Gastroesophageal sphincter (tissue), 4 donors: ENCODE measurements at regions not wholly inside any gene's neighbourhood (a gene's known extent, or its start where the extent isn't known, plus 50 kb on each side); places are given as distances from the start of the nearest gene placed in this dataset.

ENCODE experiments used
- ATAC-seq: fragments of 150-250 bp; one replicate; pipeline ENCODE4 v1.9.1; 2016; ENCODE audit warnings: mild to moderate bottlenecking, moderate library complexity
- H3K27ac ChIP-seq, 4 donors: fragments of 200-600 bp; sonication (generic) in 3 of 4; 1 replicate in 3 of 4; 2 replicates in 1 of 4; pipeline ENCODE4 v1.5.1; 2016 to 2019
- H3K27me3 ChIP-seq: fragments of 200-600 bp; sonication (generic); one replicate; pipeline ENCODE4 v1.5.1; 2019
- H3K36me3 ChIP-seq, 2 donors: fragments of 200-600 bp; sonication (generic); one replicate each; pipeline ENCODE4 v1.5.1; 2019; ENCODE audit warnings: control low read depth in 1 of 2
- H3K4me1 ChIP-seq, 3 donors: fragments of 200-600 bp; sonication (generic); 1 replicate in 2 of 3; 2 replicates in 1 of 3; pipeline ENCODE4 v1.5.1; 2016 to 2019; ENCODE audit warnings: control low read depth in 2 of 3
- H3K4me3 ChIP-seq, 2 donors: fragments of 200-600 bp; sonication (generic); one replicate each; pipeline ENCODE4 v1.5.1; 2019; ENCODE audit warnings: mild to moderate bottlenecking in 1 of 2, moderate library complexity in 1 of 2
- H3K9me3 ChIP-seq, 3 donors: fragments of 200-600 bp; sonication (generic); one replicate each; pipeline ENCODE4 v1.5.1; 2017 to 2019; ENCODE audit warnings: control low read depth in 2 of 3
- EP300 ChIP-seq: sonication (generic); formaldehyde crosslinking; IDR thresholded peaks from one replicate; pipeline ENCODE4 v1.6.1; 2017; ENCODE audit warnings: antibody characterized with exemption, mild to moderate bottlenecking
- POLR2A ChIP-seq, 2 donors: fragments of 450-650 bp; IDR thresholded peaks; one replicate each; pipeline ENCODE4 v1.6.1; 2017; ENCODE audit warnings: antibody characterized with exemption in 2 of 2, mild to moderate bottlenecking in 2 of 2, moderate library complexity in 1 of 2
- POLR2AphosphoS5 ChIP-seq: sonication (generic); formaldehyde crosslinking; IDR thresholded peaks from one replicate; pipeline ENCODE4 v1.6.1; 2017; ENCODE audit warnings: antibody characterized with exemption
- WGBS, 2 donors: methylation state at CpG; one replicate each; pipeline ENCODE4 v1.1.5; 2018; ENCODE audit warnings: low coverage in 1 of 2; 5-methylcytosine and 5-hydroxymethylcytosine counted together
- TF ChIP-seq, protein P1 (sequence below), 4 experiments: fragments of 200-600 bp in 2 of 4; fragments of 450-650 bp in 2 of 4; sonication (generic) in 1 of 4; IDR thresholded peaks; one replicate each; pipeline ENCODE4 v1.5.1; 2017 to 2019; ENCODE audit warnings: antibody characterized with exemption in 4 of 4, mild to moderate bottlenecking in 2 of 4, moderate library complexity in 2 of 4

DNA sequence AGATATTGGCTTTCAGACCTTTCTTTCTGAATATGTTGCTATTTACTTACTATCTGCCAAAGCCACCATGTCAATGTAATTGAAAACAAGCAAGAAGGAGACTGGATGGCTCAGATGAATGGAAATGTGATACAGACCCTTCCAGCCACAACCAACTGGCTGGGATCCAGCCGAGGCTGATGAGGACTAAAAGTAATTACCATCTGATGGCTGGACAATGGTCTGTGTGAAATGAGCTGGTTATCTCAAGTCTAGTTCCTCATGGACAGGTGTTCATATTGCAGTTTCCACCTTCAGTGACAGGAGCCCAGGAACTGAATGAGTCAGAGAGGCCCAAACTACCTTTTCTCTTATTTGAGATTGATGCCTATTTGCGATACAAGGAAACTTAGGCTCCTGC lies 267.5 kb downstream of the GATA3 start:
- TF ChIP-seq EP300 (no peak), POLR2A (IDR thresholded peaks at IDR 0.05) (no peak), POLR2AphosphoS5 (no peak)
- TF ChIP-seq, protein P1, sequence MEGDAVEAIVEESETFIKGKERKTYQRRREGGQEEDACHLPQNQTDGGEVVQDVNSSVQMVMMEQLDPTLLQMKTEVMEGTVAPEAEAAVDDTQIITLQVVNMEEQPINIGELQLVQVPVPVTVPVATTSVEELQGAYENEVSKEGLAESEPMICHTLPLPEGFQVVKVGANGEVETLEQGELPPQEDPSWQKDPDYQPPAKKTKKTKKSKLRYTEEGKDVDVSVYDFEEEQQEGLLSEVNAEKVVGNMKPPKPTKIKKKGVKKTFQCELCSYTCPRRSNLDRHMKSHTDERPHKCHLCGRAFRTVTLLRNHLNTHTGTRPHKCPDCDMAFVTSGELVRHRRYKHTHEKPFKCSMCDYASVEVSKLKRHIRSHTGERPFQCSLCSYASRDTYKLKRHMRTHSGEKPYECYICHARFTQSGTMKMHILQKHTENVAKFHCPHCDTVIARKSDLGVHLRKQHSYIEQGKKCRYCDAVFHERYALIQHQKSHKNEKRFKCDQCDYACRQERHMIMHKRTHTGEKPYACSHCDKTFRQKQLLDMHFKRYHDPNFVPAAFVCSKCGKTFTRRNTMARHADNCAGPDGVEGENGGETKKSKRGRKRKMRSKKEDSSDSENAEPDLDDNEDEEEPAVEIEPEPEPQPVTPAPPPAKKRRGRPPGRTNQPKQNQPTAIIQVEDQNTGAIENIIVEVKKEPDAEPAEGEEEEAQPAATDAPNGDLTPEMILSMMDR (IDR thresholded peaks at IDR 0.05) = no peak
- no peak for ATAC-seq
- Histone ChIP-seq H3K4me1 (no peaks in the 10 kb centered on the region), H3K27ac (no peak overlapping the region), H3K4me3 (no peak overlapping the region), H3K9me3 (no peaks in the 10 kb centered on the region), H3K36me3 (no peaks in the 10 kb centered on the region), H3K27me3 (peaks cover 52% of the 10 kb centered on the region)
- 69 to 88% methylated on average over 1 to 2 of the region's 2 CpGs for WGBS, 2 donors

DNA sequence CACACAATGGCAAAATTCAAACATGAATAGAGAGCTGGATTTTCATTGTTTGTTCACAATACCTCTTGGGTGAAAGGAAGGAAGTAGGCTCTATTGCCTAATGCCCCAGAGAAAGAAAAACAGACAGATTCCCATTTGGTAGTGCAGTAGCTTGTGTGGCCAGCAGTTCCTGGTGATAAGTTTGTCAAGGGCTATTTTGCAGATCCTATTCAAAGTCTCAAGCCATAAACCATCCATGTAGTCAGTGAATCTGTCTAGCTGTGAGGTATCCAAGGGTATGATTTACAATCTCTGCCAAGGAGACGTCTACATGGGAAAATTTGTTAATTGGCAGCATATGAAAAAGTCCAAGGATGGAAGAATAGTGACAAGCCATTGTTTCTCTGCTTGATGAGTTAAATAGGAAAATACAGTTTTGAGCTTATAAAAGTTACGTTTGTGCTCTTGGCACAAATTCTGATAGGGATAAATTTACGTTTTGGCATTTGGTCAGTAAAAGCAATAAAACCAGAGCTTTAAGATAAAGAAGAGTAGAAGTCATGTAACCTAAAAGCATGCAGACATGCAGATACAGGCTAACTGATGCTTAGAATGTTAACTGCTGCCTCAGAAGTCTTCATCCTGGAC lies 269.1 kb downstream of the GATA3 start:
- Histone ChIP-seq H3K36me3 (no peaks in the 10 kb centered on the region), H3K27me3 (peaks cover 56% of the 10 kb centered on the region), H3K4me1 (no peaks in the 10 kb centered on the region), H3K9me3 (no peaks in the 10 kb centered on the region), H3K4me3 (no peak overlapping the region), H3K27ac (no peak overlapping the region)
- no peak for ATAC-seq
- TF ChIP-seq, protein P1 (IDR thresholded peaks at IDR 0.05) = no peak
- TF ChIP-seq POLR2AphosphoS5 (no peak), EP300 (no peak), POLR2A (IDR thresholded peaks at IDR 0.05) (no peak)
- WGBS, 2 donors = 12 to 18% methylated on average over 3 of the region's 3 CpGs

DNA sequence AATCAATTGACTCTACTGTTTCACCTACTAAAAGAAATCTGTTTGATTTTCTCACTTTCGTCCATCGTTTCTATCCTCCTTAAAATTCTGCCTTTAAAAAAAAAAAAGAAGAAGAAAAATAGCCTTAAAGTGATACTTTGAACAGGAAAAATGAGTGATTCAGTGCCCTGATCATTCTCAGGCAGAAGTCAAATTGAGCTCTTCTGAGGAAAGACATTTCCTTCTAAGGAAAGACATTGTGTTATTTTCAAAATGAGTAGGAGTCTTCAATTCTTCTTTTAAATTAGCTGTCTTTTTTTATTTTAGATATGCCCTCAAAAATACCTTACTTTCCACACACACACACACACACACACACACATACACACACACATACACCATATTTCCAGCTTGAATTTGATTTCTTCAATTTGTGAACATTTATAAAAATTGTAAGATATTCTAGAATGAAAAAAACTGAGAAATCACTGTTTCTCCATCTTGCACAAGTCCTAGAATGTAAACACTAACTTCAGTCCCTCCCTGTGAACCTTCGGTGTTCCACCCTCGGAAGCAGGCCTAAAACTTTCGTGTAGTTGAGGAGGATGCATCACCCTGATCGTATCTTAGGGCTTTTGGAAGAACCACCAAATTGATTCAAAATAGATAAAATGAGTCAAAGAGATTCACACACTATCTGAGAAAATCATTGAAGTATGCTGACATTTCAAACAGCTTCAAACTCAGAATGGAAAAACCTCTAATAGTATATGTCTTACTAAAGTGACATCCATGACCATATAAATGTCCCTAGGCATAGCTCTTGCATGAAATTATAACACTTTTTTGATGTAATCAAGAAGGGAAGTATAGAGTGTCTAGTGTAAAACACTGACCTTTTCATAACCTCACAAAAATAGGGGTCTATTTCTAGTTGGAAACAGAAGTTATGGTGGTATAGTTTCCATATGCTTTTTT lies 270.8 kb downstream of the GATA3 start:
- TF ChIP-seq EP300 (no peak), POLR2AphosphoS5 (no peak), POLR2A (IDR thresholded peaks at IDR 0.05) (no peak)
- TF ChIP-seq, protein P1 (IDR thresholded peaks at IDR 0.05) = no peak
- no peak overlapping the region for H3K27ac ChIP-seq
- WGBS, 2 donors = 67 to 74% methylated on average over 6 of the region's 6 CpGs
- no peaks in the 10 kb centered on the region for H3K9me3 ChIP-seq
- H3K4me3 ChIP-seq = no peak overlapping the region
- H3K27me3 ChIP-seq = peaks cover 60% of the 10 kb centered on the region
- no peak for ATAC-seq
- H3K36me3 ChIP-seq = no peaks in the 10 kb centered on the region
- H3K4me1 ChIP-seq = no peaks in the 10 kb centered on the region

DNA sequence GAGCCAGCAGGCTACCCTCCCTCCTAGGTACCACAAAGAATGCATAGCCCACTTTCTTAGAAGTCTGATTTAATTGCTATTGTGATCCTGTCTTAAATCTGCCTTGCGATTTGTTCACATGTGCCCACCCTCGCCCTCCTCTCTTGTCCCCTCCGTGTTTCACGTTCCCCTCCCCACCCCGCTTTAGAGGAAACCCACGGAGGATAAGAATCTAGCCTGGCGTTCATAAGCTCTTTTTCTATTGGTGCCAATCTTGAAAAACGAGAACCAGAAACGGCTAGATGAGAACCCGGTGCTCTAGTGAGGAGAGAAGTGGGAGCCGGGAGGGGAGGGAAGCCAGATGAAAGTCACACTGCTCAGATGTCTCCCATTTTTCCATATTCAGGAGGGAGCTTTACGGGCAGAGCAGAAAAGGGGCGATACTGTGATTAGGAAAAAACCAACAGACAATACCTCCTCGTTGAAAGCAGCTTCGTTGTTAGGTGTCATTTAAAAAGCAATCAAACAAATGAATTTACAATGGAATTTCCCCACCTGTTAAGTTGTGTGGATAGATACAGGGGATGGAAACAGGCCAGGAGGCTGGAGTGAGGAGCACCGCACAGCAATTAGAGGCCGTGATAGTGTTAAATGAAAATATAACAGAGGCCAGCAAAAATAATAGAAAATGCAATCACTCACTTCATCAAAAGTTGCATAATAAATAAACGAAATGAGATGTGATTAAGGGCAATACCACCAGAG lies 272.1 kb downstream of the GATA3 start:
- 60 to 80% methylated on average over 8 to 11 of the region's 18 CpGs for WGBS, 2 donors
- Histone ChIP-seq H3K9me3 (no peaks in the 10 kb centered on the region), H3K4me3 (no peak overlapping the region), H3K27me3 (peaks cover 62% of the 10 kb centered on the region), H3K27ac (no peak overlapping the region), H3K4me1 (no peaks in the 10 kb centered on the region), H3K36me3 (no peaks in the 10 kb centered on the region)
- TF ChIP-seq EP300 (no peak), POLR2A (IDR thresholded peaks at IDR 0.05) (no peak), POLR2AphosphoS5 (no peak)
- TF ChIP-seq, protein P1 (IDR thresholded peaks at IDR 0.05) = no peak
- ATAC-seq = no peak
